ENCODE measurements at regions not wholly inside any gene's neighbourhood (a gene's known extent, or its start where the extent isn't known, plus 50 kb on each side); places are given as distances from the start of the nearest gene placed in this dataset.

DNA sequence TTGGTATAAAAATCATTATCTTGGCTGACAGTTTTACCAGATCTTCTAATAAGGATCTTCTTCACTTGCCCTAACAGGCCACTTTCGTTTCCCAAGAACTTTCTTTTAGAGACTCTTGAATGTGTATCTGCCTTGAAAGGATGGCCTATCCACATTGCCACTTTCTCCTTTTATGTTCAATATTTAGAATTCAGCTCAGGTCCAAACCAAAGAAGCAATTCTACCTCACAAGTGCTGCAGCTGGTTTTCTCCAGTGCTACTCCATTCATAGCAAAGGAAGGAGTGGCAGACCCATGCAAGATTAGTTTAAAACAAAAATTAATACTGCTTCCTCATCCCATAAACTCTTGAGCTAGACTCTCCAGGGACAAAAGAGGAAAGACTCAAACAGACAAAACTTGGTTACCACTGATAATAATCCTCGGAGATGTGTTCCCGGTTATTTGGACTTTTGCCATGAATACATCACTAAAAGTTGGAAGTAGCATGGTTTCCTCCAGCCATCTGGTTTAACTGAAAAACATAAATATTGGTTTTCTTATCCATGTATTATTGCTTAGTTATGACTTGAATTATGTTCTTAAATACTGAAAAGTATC, 401.8 kb downstream of the PABPC4L start:
- TF ChIP-seq CTCF (IDR thresholded peaks at IDR 0.05) (no peak), POLR2AphosphoS5 (IDR thresholded peaks at IDR 0.05) (no peak), POLR2A (IDR thresholded peaks at IDR 0.05) (no peak)

Data from upper lobe of left lung (tissue), 4 donors.